SK-N-MC (cell line): ENCODE measurements at regions not wholly inside any gene's neighbourhood (a gene's known extent, or its start where the extent isn't known, plus 50 kb on each side); places are given as distances from the start of the nearest gene placed in this dataset.

Experiments
- DNase-seq: peaks from one replicate; pipeline ENCODE4 v3.0.0-alpha.2; 2011; ENCODE audit warnings: low read depth, low spot score
- H3K27ac ChIP-seq: fragments of 200-600 bp; sonication (generic); 2 replicates; pipeline ENCODE4 v1.5.1; 2016; ENCODE audit warnings: mixed run types
- H3K36me3 ChIP-seq: fragments of 200-600 bp; sonication (generic); 2 replicates; pipeline ENCODE4 v1.6.1; 2017; ENCODE audit warnings: antibody characterized with exemption, low read length, mixed read lengths; ENCODE audit not compliant: insufficient read depth
- H3K4me3 ChIP-seq: fragments of 200-600 bp; sonication (generic); 2 replicates; pipeline ENCODE4 v1.5.1; 2016
- H3K9ac ChIP-seq: fragments of 200-600 bp; sonication (generic); 2 replicates; pipeline ENCODE4 v1.8.0; 2017; ENCODE audit warnings: mixed run types, mixed read lengths; ENCODE audit not compliant: insufficient read length
- H3K9me3 ChIP-seq: fragments of 200-600 bp; sonication (generic); 2 replicates; pipeline ENCODE4 v1.6.1; 2017; ENCODE audit warnings: low read depth, mild to moderate bottlenecking, antibody characterized with exemption, low read length, moderate library complexity, mixed read lengths
- EZH2 ChIP-seq: fragments of 200-600 bp; sonication (generic); IDR thresholded peaks from one replicate; pipeline ENCODE4 v1.6.1; 2017; ENCODE audit warnings: antibody characterized with exemption
- FOXP2 ChIP-seq: optimal IDR thresholded peaks from 2 replicates; pipeline ENCODE3; 2011; ENCODE audit warnings: mild to moderate bottlenecking, moderate library complexity; ENCODE audit not compliant: insufficient read depth; ENCODE audit errors: extremely low read length, control extremely low read depth
- POLR2AphosphoS5 ChIP-seq: IDR thresholded peaks from 2 replicates; pipeline ENCODE4 v1.6.1; 2012; ENCODE audit warnings: mild to moderate bottlenecking, low read depth, low read length, borderline replicate concordance

DNA sequence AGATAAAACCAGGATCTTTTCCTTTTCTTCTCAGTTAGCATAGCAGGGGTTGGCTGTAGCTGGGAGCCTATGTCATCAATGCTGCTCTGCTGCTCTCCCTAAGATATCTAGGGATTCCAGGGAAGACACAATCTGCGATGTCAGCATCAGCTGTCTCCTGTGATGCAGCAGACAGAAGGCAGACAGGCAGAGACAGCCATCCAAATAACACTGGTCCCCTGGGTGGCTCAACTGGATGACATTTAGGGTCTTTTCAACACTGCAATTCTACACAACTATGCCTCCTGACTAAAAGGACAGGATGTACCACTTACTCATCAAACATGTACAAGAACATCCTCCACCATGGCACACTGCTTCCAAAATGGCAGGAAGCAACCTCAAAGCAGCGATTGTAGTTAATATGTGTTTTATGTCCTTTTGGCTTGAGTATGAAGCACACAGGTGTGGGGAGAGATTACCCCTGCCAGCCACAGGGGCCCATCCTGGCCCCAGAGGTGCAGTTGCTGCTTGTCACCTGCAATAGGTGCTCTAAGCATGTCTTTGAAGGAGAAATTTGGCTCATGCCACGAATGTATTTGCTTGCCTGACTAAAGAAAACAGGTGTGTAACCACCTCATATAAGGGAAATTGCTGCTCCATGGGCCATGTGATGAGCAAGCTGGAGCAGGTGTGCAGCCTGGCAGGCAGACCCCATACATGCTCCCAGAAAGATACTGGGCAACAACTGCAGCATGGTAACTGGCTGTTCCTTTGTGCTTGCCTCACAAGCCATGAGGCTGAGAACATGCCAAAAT, 357.8 kb downstream of the VPS13C start:
- DNase-seq: no peak
- no peak for TF ChIP-seq EZH2
- no peak for TF ChIP-seq FOXP2
- TF ChIP-seq POLR2AphosphoS5: no peak
- Histone ChIP-seq H3K27ac (no peak overlapping the region), H3K4me3 (no peak overlapping the region), H3K9me3 (no peaks in the 10 kb centered on the region), H3K9ac (no peak overlapping the region), H3K36me3 (no peaks in the 10 kb centered on the region)

DNA sequence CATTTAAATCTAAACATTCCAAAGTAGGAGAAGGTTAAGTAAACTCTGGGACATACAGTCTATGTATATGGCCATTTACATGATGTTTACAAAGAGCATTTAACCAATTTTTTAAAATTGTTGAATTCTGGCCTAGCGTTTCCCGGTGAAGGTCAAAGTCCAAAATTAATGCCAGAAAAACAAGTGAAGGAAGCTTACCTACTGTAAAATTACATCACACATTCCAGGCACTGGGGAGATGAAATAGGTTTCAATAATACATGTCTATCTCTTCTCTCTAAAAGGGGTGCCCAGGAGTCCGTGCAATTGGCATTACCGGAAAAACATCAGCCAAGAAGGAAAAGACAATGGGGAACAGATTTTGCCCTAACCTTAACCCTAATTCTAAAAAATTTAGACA, 358.8 kb downstream of the VPS13C start:
- DNase-seq: no peak
- no peaks in the 10 kb centered on the region for H3K36me3 ChIP-seq

GRCh38 chr15:61700803-61701202, 359.4 kb downstream of the VPS13C start:
- TF ChIP-seq POLR2AphosphoS5: no peak
- TF ChIP-seq EZH2: no peak
- TF ChIP-seq FOXP2: no peak
- H3K9me3 ChIP-seq: no peaks in the 10 kb centered on the region
- DNase-seq: peak; percentile 35
- H3K9ac ChIP-seq: no peak overlapping the region
- H3K27ac ChIP-seq: peak overlapping the region; percentile 69
- no peaks in the 10 kb centered on the region for H3K36me3 ChIP-seq
- peak overlapping the region; percentile 28; the same call in 1 of the 2 replicates for H3K4me3 ChIP-seq

More for the DNA sequence above, 358.8 kb downstream of the VPS13C start:
- peak overlapping the region; percentile 69 for H3K27ac ChIP-seq
- TF ChIP-seq EZH2 (no peak), FOXP2 (no peak), POLR2AphosphoS5 (no peak)
- 0 out of 2 replicates have a peak overlapping the region, but pooled peaks have one; percentile 1 for H3K4me3 ChIP-seq
- no peak overlapping the region for H3K9ac ChIP-seq
- no peaks in the 10 kb centered on the region for H3K9me3 ChIP-seq

- Histone ChIP-seq H3K9ac (no peak overlapping the region), H3K27ac (peak overlapping the region; percentile 58; the same call in 1 of the 2 replicates), H3K9me3 (no peaks in the 10 kb centered on the region), H3K4me3 (no peak overlapping the region), H3K36me3 (no peaks in the 10 kb centered on the region)
- DNase-seq: no peak
- TF ChIP-seq FOXP2 (no peak), POLR2AphosphoS5 (no peak), EZH2 (no peak)
Measured at GRCh38 chr15:61697796-61698195, 362.5 kb downstream of the VPS13C start.

GRCh38 chr15:61689067-61689466, 371.2 kb downstream of the VPS13C start:
- H3K4me3 ChIP-seq: no peak overlapping the region
- no peak overlapping the region for H3K9ac ChIP-seq
- DNase-seq: no peak
- H3K9me3 ChIP-seq: no peaks in the 10 kb centered on the region
- H3K27ac ChIP-seq: no peak overlapping the region
- no peaks in the 10 kb centered on the region for H3K36me3 ChIP-seq
- TF ChIP-seq POLR2AphosphoS5 (no peak), EZH2 (no peak), FOXP2 (no peak)

- Histone ChIP-seq H3K36me3 (no peaks in the 10 kb centered on the region), H3K9ac (no peak overlapping the region), H3K27ac (no peak overlapping the region), H3K4me3 (no peak overlapping the region), H3K9me3 (no peaks in the 10 kb centered on the region)
- TF ChIP-seq EZH2: no peak
- TF ChIP-seq POLR2AphosphoS5: no peak
- no peak for TF ChIP-seq FOXP2
- no peak for DNase-seq
Measured at GRCh38 chr15:61687651-61688050, 372.6 kb downstream of the VPS13C start.

- DNase-seq: no peak
- no peak for TF ChIP-seq POLR2AphosphoS5
- no peak for TF ChIP-seq EZH2
- no peak for TF ChIP-seq FOXP2
Measured at GRCh38 chr15:61687124-61687523, 373.1 kb downstream of the VPS13C start.

GRCh38 chr15:61685971-61686370, 374.3 kb downstream of the VPS13C start:
- H3K4me3 ChIP-seq: no peak overlapping the region
- no peaks in the 10 kb centered on the region for H3K9me3 ChIP-seq
- TF ChIP-seq EZH2 (no peak), POLR2AphosphoS5 (no peak), FOXP2 (no peak)
- no peak overlapping the region for H3K9ac ChIP-seq
- H3K27ac ChIP-seq: no peak overlapping the region
- no peak for DNase-seq
- H3K36me3 ChIP-seq: no peaks in the 10 kb centered on the region

More at GRCh38 chr15:61687124-61687523, 373.1 kb downstream of the VPS13C start:
- Histone ChIP-seq H3K9me3 (no peaks in the 10 kb centered on the region), H3K4me3 (no peak overlapping the region), H3K9ac (no peak overlapping the region), H3K36me3 (no peaks in the 10 kb centered on the region), H3K27ac (no peak overlapping the region)
